Tibial artery (tissue), 4 donors: ENCODE measurements at regions not wholly inside any gene's neighbourhood (a gene's known extent, or its start where the extent isn't known, plus 50 kb on each side); places are given as distances from the start of the nearest gene placed in this dataset.
"Not testable (repeated sequence)": the region's sequence is repeated elsewhere in the genome, so short reads cannot be mapped to it uniquely, and the experiment has no call there.

Experiments
- DNase-seq, 2 donors: peaks; one replicate each; pipeline ENCODE4 v3.0.0-alpha.2; 2019
- H3K27ac ChIP-seq, 2 donors: fragments of 200-600 bp; sonication (generic) in 1 of 2; 1 replicate in 1 of 2; 2 replicates in 1 of 2; pipeline ENCODE4 v1.5.1; 2018 to 2019; ENCODE audit warnings: mild to moderate bottlenecking in 1 of 2
- H3K27me3 ChIP-seq, 2 donors: fragments of 200-600 bp; sonication (generic) in 1 of 2; one replicate each; pipeline versions ENCODE4 v1.5.1 to v1.6.0; 2016 to 2019
- H3K36me3 ChIP-seq, 3 donors: fragments of 200-600 bp; sonication (generic) in 2 of 3; one replicate each; pipeline ENCODE4 v1.5.1; 2016 to 2019; ENCODE audit warnings: mild to moderate bottlenecking in 2 of 3
- H3K4me1 ChIP-seq, 4 donors: fragments of 200-600 bp; sonication (generic) in 2 of 4; 1 replicate in 3 of 4; 2 replicates in 1 of 4; pipeline ENCODE4 v1.5.1; 2016 to 2019
- H3K4me3 ChIP-seq, 2 donors: fragments of 200-600 bp; sonication (generic) in 1 of 2; 1 replicate in 1 of 2; 2 replicates in 1 of 2; pipeline ENCODE4 v1.5.1; 2018 to 2019; ENCODE audit warnings: mild to moderate bottlenecking in 2 of 2
- H3K9me3 ChIP-seq, 3 donors: fragments of 200-600 bp; sonication (generic) in 1 of 3; one replicate each; pipeline ENCODE4 v1.5.1; 2016 to 2019
- CTCF ChIP-seq, 2 experiments: fragments of 200-600 bp in 1 of 2; fragments of 450-650 bp in 1 of 2; IDR thresholded peaks; one replicate each; pipeline ENCODE4 v1.5.1; 2017 to 2019; ENCODE audit warnings: antibody characterized with exemption in 2 of 2, mild to moderate bottlenecking in 1 of 2, moderate library complexity in 1 of 2
- intact Hi-C: fragments of 100-400 bp; cut with DNase I; formaldehyde crosslinking; loops from one replicate; pipeline ENCODE4 v1.15.0; 2023; ENCODE audit warnings: low total_unique reads

- H3K27ac ChIP-seq: no peak overlapping the region
- H3K9me3 ChIP-seq: peaks cover 0 to 13% (median 5%) of the 10 kb centered on the region in 3 donors
- no peak overlapping the region for H3K4me3 ChIP-seq
- no peaks in the 10 kb centered on the region for H3K36me3 ChIP-seq
- intact Hi-C loops: no loop called here
- no peak for DNase-seq
- TF ChIP-seq CTCF (IDR thresholded peaks at IDR 0.05): no peak
- no peaks in the 10 kb centered on the region for H3K27me3 ChIP-seq
- no peaks in the 10 kb centered on the region for H3K4me1 ChIP-seq
These were observed 1247.0 kb upstream of the EPHA6 start for GRCh38 chr3:95567346-95567745.

- no peak for TF ChIP-seq CTCF (IDR thresholded peaks at IDR 0.05)
- Histone ChIP-seq H3K4me3 (no peak overlapping the region), H3K9me3 (no peaks in the 10 kb centered on the region), H3K36me3 (no peaks in the 10 kb centered on the region), H3K27ac (no peak overlapping the region), H3K27me3 (no peaks in the 10 kb centered on the region), H3K4me1 (no peaks in the 10 kb centered on the region)
- DNase-seq: no peak
- intact Hi-C loops: no loop called here
These were observed 1227.6 kb upstream of the EPHA6 start for GRCh38 chr3:95586754-95587153.

GRCh38 chr3:95587641-95588040 is 1226.8 kb upstream of the EPHA6 start:
- DNase-seq, H3K9me3 ChIP-seq, H3K36me3 ChIP-seq, H3K27me3 ChIP-seq, H3K4me3 ChIP-seq, H3K4me1 ChIP-seq, H3K27ac ChIP-seq, intact Hi-C loops: not testable (repeated sequence)

- Histone ChIP-seq H3K36me3 (no peaks in the 10 kb centered on the region), H3K4me1 (no peaks in the 10 kb centered on the region), H3K9me3 (no peaks in the 10 kb centered on the region), H3K27me3 (no peaks in the 10 kb centered on the region), H3K27ac (no peak overlapping the region), H3K4me3 (no peak overlapping the region)
- no peak for TF ChIP-seq CTCF (IDR thresholded peaks at IDR 0.05)
- DNase-seq: no peak
- intact Hi-C loops: no loop called here
These were observed 1225.9 kb upstream of the EPHA6 start for GRCh38 chr3:95588473-95588872.

- DNase-seq: no peak
- Histone ChIP-seq H3K36me3 (no peaks in the 10 kb centered on the region), H3K27me3 (no peaks in the 10 kb centered on the region), H3K4me1 (no peaks in the 10 kb centered on the region), H3K9me3 (peaks cover 0 to 6% (median 0%) of the 10 kb centered on the region in 3 donors), H3K27ac (no peak overlapping the region), H3K4me3 (no peak overlapping the region)
- TF ChIP-seq CTCF (IDR thresholded peaks at IDR 0.05): no peak
- intact Hi-C loops: no loop called here
These were observed 1218.8 kb upstream of the EPHA6 start for GRCh38 chr3:95595416-95596075.

GRCh38 chr3:95607926-95608325 is 1206.5 kb upstream of the EPHA6 start:
- H3K9me3 ChIP-seq: peaks cover 0 to 22% (median 10%) of the 10 kb centered on the region in 3 donors
- H3K4me3 ChIP-seq: no peak overlapping the region
- no peaks in the 10 kb centered on the region for H3K4me1 ChIP-seq
- intact Hi-C loops: no loop called here
- no peaks in the 10 kb centered on the region for H3K36me3 ChIP-seq
- TF ChIP-seq CTCF (IDR thresholded peaks at IDR 0.05): no peak
- no peak overlapping the region for H3K27ac ChIP-seq
- H3K27me3 ChIP-seq: no peaks in the 10 kb centered on the region
- DNase-seq: no peak
